ENCODE measurements at regions not wholly inside any gene's neighbourhood (a gene's known extent, or its start where the extent isn't known, plus 50 kb on each side); places are given as distances from the start of the nearest gene placed in this dataset.

DNA sequence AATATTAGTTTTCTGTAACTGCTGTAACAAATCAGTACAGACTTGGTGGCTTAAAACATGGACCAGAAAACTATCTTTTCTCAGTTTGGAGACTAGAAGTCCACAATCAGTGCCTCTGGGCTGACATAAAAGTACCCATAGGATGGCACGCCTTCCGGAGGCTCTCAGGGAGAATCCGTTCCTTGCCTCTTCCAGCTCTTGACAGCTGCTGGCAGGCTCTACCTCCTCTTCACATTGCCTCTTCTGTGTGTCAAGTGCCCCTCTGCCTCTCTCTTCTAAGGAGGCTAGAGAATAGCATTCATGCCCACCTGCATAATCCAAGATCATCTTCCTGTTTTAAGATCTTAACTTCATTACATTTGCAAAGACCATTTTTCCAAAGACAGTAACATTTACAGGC is 1194.2 kb downstream of the EFNB2 start:
- DNase-seq (ENCODE audit: low read depth in 1 of 2, low spot score in 1 of 2), result no peak

DNA sequence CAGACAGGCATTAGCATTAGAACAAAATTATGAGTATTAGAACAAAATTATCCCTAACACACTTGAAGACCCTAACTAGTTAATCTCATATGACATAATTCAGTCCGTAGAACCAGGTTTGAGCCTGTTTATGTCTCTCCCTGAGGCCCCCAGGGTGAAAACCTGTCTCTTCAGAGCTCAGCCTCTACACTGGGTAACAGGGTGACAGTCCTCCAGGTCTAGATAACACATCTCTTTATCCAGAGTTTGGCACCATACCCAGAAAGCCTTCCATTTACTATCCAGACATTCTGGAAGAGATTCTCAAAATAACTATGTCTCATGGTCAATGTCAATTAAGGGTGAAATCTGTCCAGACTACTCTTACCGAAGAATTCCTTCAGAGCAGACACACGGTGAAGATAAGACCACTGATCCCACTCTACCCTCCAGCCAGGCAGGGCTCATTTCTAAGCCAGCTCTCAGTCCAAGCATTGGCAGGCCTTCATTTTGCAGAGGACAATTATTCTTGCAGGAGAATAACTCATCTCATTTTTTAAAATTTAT is 1195.3 kb downstream of the EFNB2 start:
- no peak for DNase-seq (ENCODE audit: low read depth in 1 of 2, low spot score in 1 of 2)

DNA sequence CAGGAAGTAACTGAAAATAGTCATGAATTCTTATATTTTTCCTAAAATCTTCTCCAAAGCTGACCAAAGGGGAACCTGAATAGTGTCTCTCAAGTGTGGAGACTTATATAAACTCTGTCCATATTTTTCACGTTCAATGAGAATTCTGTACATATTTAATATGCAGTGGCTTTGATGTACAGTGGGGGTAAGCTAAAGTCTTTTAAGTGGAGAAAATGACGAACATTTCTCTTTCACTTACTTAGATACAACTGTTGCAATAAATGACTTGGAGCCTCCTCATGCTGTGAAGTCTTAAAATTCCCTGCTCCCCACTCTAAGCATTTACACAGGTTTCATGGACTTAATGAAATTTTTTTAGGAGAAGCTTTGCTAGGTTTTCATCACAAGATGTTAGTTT is 1196.7 kb downstream of the EFNB2 start:
- DNase-seq (ENCODE audit: low read depth in 1 of 2, low spot score in 1 of 2), result no peak

DNA sequence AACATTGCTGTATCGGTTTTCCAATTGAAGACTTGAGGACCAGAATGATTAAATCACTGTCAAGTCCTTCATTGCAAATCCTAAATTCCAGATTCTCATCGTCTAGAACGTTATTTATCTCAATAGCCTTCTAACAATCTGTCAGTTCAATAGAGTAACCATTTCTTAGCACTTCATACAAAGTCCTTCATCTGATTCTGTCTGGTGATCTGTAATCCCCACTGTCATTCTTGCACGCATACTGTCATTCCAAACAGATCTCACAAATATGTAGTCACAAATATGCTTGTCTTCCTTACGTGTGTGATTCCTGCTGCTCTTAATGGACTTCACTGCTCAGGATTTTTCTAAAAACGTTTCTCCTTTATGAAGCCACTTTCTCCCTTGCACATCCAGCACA is 1197.5 kb downstream of the EFNB2 start:
- no peak for DNase-seq (ENCODE audit: low read depth in 1 of 2, low spot score in 1 of 2)

DNA sequence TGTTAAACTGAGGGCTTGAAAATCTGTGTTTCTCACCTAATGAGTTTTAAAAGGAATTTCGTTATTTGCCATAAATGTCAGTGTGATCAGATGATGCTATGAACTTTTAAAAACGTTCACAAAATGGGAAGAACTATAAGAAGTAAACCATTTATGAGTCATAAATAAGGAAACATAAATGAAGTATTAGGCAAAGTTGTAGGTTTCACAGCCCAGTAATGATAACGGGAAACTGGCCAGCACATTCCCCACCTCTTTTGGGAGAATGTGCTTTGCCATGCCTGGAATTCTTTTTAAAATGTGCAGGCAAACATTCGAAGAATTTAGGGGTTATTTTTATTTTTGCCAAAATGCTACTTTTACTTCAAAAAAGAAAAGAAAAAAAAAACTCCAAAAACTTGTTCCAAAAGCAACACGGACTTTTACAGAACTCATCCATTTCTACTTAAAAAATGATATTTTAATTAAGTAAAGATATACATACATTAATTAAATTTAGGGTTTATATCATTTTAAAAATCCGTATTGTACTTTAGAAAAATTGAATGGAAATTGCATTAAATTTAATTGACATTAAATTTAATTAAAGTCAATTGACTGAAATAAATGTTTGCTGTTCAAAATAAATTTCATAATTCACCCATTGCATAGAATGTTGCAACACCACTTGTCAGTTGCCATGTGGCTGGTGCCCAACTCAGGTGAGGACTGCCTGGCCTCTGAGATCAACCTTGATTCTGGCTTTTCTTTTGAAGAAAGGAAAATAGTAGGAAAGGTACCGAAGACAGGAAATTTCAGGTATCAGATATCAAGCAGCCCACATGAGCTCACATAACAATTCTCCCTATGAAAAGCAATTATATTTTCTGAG is 1198.5 kb downstream of the EFNB2 start:
- DNase-seq (ENCODE audit: low read depth in 1 of 2, low spot score in 1 of 2), result no peak

DNA sequence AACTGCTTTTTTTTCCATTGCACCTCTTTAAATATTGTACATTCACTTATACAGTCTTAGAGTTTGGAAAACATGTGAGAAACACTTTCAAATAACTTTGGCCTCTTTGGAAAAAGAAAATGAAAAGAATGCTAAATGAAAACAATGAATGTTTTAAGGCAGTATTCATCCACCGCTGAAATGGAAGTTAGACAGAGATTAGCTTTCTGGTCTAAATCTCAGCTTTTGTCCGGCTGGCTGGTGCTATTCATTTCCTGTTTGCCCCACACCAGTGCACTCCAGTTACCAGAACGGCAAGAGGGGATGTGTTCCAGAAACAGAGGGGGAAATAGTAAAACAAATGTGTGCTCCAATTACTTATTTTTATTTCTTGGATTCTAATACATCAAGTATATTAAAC is 1201.3 kb downstream of the EFNB2 start:
- DNase-seq (ENCODE audit: low read depth in 1 of 2, low spot score in 1 of 2), result no peak

DNA sequence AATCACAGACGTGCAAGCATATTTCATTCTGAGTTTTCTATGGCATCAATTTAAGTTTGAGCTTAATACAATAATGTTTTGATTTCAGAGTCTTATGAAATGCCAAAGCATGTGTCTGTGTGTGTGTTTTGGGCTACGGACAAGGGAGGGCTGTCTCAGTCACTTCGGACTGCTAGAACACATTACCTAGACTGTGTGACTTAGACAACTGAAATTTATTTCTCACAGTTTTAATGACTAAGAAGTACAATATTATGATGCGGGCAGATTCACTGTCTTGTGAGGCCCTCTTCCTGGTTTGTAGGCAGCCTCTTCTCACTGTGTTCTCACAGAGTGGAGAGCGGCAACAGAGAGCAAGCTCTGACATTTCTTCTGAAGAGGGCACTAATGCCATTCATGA is 1202.0 kb downstream of the EFNB2 start:
- no peak for DNase-seq (ENCODE audit: low read depth in 1 of 2, low spot score in 1 of 2)

DNA sequence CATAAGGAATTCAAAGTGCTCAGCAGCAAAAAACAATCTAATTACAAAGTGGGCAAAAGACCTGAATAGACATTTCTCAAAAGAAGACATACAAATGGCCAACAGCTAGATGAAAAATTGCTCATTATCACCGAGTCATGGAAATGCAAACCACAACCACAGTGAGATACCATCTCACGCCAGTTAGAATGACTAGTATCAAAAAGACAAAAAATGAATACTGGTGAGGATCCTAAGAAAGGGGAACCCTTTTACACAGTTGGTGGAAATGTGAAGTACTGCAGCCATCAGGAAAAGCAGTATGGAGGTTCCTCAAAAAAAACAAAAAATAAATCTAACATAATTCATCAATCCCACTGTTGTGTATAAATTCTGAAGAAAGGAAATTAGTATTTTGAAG is 1206.1 kb downstream of the EFNB2 start:
- DNase-seq (ENCODE audit: low read depth in 1 of 2, low spot score in 1 of 2), result no peak

DNA sequence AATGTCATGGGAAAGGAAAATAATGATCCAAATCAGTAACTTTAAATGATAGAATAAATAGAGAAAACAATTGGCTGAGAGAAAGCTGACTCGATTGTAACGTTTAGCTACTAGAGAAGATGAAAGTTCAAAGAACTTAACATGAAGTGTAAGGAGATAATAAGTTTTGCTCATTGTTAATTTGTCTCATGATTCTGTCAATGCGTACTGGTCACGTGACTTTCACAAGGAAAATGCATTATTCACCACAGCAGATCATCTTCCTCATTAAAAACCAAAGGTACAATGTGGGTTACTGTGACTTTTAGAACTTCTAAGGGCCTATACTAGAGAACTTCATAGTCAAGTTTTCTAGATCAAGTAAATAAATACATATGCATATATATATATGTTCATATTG is 1207.2 kb downstream of the EFNB2 start:
- DNase-seq (ENCODE audit: low read depth in 1 of 2, low spot score in 1 of 2), result no peak

DNA sequence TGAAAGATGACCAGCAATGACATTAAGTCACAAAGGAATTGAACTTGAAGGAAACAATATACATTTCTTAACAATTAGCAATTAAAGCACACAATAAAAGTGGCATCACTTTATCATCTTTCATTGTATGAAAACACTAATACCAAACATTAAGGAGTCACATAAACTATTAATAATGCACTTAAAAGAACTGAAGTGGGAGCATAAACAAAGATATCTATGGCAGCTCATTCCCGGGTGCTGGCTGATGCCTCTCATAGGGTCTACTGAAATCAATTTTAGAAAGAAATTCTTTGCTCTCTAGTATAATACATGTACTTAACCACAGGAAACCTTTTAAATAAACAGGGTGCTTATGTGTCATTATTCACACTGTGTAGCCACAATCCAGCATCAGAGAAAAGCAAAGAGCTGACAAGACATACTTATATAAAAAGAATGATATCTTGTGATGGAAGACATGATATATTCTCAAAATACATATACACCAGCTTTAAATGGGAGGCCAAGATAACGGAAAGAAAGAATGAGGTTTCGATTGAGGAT is 1207.8 kb downstream of the EFNB2 start:
- no peak for DNase-seq (ENCODE audit: low read depth in 1 of 2, low spot score in 1 of 2)

DNA sequence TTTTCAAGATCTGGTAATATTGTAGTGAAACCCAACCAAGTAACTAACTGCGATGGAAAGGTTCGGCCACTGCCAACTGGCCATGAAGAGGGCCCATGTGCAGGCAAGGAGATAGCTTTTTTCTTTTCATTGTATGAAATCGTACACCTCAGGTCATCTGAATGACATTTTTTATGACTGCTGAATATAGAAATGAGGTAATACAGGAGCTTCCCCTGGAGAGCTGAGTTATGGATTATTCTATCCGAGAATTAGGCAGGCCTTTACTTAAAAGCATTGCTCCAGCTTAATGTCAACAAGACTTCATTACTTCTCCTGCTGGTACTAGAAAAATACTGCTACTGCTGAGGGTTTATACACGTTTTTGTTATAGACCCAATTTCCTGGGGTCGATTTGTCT is 1215.6 kb downstream of the EFNB2 start:
- DNase-seq (ENCODE audit: low read depth in 1 of 2, low spot score in 1 of 2), result no peak

DNA sequence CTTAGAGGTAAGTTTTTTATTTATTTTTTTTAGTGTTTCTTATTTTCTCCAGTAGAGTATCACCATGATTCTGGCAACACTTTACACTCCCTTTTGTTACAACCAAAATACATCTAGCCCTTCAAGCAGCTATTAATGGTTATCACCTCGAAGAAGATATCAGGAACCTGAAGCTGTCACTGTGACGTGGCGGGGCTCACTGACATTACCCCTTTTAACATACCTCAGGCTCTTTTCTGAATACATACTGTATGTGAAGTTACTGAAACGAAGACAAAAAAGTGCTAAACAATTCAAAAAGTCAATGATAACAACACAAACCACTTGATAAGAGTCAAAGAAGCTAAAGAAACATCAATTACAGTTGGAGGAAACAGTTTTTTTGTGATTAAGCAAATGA is 1218.7 kb downstream of the EFNB2 start:
- DNase-seq (ENCODE audit: low read depth in 1 of 2, low spot score in 1 of 2), result no peak

DNA sequence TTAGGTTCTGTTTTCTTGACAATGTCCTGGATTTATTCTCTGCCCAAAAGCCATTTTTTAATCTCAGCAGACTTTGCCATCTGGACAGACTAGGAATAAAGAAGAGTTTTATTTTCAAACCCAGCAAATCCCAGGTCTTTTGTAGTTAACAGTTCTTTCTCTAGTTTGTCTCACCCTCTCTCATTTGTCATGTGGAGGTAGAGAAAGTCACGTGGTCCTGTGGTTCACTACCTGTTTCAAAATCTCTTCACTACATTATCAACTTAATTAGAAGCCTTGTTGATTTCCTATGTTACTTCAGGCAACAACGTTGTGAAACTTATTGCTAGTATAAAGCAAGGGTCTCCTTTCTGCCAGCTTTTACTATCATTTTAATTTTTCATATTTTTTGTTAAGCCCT is 1222.6 kb downstream of the EFNB2 start:
- DNase-seq (ENCODE audit: low read depth in 1 of 2, low spot score in 1 of 2), result no peak

DNA sequence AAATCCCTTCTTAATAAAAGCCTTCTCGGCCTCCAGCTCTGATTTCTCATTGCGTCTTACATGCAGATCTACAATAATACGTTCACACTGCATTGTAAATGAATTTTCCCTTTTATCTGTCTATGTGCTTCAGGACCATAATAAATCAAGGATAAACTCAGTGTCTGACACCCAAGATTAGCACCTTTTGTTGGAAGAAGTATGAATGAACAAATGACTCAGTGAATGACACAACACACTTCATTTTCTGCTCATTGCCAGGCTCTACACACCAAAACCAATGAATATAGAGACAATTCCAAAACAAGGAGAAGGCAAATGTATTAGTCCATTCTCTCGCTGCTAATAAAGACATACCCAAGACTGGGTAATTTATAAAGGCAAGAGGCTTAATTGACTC is 1224.4 kb downstream of the EFNB2 start:
- DNase-seq (ENCODE audit: low read depth in 1 of 2, low spot score in 1 of 2), result no peak

DNA sequence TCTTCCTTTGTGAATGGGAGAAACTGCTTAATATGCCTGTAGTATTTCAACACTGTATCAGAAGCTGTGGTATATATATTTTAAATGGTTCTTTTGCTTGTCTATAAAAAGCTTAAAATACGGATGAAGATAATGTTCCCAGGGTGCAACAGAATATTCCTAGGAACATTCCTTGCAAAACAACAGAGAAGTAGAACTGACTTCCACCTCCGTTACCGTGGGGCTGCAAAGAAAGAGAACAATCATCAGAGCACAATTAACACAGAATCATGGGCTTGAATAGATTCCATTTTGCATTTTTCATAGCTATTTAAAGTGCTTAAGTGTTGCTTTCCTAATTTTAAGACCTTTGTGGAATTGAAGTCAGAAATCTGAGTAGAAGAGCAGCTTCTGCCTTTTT is 1227.7 kb downstream of the EFNB2 start:
- DNase-seq (ENCODE audit: low read depth in 1 of 2, low spot score in 1 of 2), result no peak

DNA sequence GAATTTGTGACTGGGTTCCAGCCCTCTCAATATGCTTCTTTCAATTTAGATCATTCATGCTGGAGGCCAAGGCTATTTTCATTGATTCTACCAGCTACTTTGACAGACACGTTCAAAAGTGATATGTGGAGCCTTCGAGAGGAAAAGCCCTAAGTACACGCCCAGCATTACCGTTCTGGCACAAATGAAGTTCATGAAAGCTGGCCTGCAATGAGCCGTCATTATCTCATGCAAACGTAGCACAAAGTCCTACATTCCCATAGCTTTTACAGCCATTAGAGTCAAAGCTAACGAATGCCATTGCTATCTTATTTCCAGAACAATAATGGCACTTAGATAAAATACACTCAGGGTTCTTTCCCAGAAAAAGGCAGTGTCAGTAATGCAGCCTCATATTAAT is 1237.6 kb downstream of the EFNB2 start:
- DNase-seq (ENCODE audit: low read depth in 1 of 2, low spot score in 1 of 2), result no peak

DNA sequence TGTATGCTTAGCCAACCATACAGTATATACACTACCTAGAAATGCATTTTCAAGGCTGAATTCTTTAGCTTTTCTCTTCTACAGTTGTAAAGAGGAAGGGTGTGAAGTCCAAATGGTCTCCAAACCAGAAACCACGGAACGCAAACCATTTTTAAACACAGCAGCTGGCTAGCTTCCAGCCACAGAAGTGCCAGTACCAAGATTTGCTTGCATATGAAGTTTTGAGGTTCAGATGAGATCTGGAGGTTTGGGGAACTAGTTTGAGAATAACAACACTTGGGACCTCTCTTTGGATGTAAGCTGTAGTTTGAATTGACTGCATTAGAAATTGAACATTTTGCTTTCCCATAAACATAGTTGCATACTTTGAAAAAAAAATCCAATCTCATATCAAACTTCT is 1243.5 kb downstream of the EFNB2 start:
- no peak for DNase-seq (ENCODE audit: low read depth in 1 of 2, low spot score in 1 of 2)

DNA sequence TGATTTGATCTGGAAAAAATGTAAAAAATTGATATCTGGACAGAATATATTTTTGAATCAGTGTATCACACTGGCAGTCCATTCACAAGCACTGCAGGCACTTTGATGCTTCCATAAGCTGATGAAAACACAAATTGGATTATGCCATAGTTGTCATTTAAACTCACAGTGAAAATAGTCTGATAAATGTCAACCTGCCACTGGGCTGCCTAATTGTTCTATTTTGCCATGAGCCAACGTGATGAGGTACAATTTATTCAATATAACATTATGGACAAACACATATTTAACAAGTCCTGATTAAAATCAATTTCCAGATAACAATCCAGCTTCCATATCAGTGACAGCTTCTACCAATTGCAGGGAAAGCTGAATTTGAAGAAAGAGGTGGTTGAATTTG is 1244.9 kb downstream of the EFNB2 start:
- no peak for DNase-seq (ENCODE audit: low read depth in 1 of 2, low spot score in 1 of 2)

DNA sequence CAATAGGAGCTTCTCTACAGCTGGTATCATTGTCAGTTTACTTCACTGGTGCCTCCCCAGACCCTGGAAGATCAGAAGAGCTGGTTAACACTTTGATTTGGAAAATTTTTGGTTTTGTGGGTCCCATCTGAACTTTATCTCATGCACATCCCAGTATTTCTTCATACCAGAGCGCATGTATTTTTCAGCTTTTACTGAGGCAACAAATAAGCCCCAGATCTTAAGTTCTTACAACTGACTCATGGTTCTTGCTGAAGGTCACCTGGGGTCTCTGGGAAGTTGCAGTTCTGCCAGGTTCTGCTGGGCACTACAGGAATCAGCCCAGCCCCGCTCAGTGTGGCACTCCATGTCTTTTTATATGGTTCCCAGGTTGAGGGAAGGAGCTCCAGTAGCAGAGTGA is 1249.9 kb downstream of the EFNB2 start:
- no peak for DNase-seq (ENCODE audit: low read depth in 1 of 2, low spot score in 1 of 2)

DNA sequence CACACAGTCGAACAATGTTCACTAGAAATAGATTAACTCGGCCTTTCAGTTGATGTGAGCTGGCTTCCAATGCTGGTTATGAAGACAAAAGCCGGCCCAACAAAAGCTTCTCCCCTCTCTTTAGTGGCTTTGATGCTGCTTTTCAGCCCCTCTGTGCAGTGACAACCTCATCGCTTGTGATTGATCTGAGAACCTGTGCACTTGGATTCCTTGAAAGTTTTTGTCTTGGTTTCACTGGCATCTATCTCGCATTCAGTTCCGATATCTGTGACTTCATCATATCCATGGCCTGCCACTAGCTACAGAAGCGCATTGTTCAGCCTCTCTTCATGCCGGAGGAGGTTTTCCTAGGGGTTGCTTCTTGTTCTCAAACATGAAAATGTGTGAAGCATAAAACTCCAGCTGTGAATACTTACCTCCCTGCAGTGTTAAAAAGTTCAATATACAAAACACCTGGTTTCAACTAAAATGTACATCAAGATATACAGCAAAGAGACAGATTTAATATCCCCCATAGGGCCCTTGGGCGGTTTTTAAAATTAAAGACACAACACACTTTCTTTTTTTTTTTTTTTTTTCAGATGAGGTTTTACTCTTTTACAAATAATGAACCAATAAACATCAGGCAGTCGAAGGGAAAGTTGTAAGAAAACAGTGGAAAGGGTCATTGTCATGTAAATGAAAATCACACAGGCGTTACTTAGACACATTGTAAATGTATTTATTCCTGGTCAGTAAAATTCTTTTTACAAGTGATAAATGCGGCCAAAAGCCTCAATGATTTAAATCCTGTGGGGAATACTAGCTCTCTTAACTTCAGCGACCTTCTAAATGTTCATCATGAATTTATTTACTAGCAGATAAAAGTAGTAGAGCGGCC is 1252.8 kb downstream of the EFNB2 start:
- no peak for DNase-seq (ENCODE audit: low read depth in 1 of 2, low spot score in 1 of 2)

DNA sequence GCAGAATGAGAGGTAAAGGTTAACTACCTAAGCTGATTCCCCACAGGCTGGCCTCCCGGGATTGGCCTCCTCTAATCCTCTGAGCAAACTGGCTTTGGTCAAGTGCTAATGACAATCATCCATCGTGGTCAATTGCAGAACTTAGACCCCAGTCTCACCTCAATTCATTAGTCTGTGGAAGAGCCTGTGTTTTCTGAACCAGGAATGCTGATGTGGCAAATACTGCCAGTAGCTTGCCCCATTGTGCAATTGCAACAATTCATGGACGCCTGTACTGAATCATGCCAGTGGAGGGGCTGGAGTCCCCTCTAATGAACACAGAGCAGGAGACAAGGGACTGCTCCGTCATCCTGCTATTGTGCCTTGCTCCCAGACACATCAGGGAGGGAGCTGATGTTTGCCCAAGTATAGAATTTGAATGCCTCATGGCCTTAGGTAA is 1256.5 kb downstream of the EFNB2 start:
- no peak for DNase-seq (ENCODE audit: low read depth in 1 of 2, low spot score in 1 of 2)

DNA sequence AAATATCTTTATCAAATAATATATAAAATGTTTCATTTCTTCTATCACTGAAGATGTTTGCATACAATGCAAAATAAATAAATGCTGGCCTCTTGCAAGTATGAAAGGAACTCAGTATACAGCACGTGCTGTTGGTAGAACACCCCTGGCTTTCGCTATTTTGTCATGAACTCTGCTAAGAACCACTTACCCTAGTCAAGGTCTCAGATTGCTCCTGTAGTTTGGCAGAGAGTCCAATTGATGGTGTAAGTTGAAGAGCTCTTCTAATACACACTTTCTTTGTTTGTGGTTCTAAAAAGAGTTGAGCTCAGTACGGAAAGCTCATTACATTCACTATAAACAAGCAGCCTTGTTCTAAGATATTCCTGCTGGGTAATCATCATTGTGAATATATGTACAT is 1258.9 kb downstream of the EFNB2 start:
- DNase-seq (ENCODE audit: low read depth in 1 of 2, low spot score in 1 of 2), result no peak
